CD8-positive, alpha-beta memory T cell (primary cell): ENCODE measurements at regions not wholly inside any gene's neighbourhood (a gene's known extent, or its start where the extent isn't known, plus 50 kb on each side); places are given as distances from the start of the nearest gene placed in this dataset.
A peak's percentile ranks its signal among the peaks of the same experiment; 100 is the strongest.

Experiments used
- CTCF ChIA-PET: fragments of 350-600 bp; sonication (Branson Sonifier 250); formaldehyde crosslinking; loops from one replicate; lab custom pipeline; 2021; ENCODE audit warnings: antibody characterized with exemption; lab: Charles Lee
- POLR2A ChIA-PET: fragments of 350-600 bp; sonication (Branson Sonifier 250); formaldehyde crosslinking; loops from one replicate; lab custom pipeline; 2021; ENCODE audit warnings: antibody characterized with exemption; lab: Charles Lee
- DNase-seq, 5 donors: peaks; one replicate each; pipeline versions ENCODE4 v3.0.0 to v3.0.0-alpha.2; 2020 to 2022; ENCODE audit warnings: mixed read lengths in 1 of 5
- H3K27ac ChIP-seq: one replicate; pipeline ENCODE4 v1.7.0; 2013; ENCODE audit warnings: low read depth, mild to moderate bottlenecking, low read length, moderate library complexity
- H3K27me3 ChIP-seq: 2 replicates; pipeline ENCODE4 v1.7.0; 2013; ENCODE audit warnings: low read length, mild to moderate bottlenecking; ENCODE audit not compliant: insufficient read depth, poor library complexity, severe bottlenecking
- H3K36me3 ChIP-seq: 2 replicates; pipeline ENCODE4 v1.7.0; 2013; ENCODE audit warnings: mild to moderate bottlenecking, low read length, moderate library complexity; ENCODE audit not compliant: insufficient read depth
- H3K4me1 ChIP-seq: 2 replicates; pipeline ENCODE4 v1.7.0; 2013; ENCODE audit warnings: mild to moderate bottlenecking, low read length, moderate library complexity; ENCODE audit not compliant: insufficient read depth
- H3K4me3 ChIP-seq: 2 replicates; pipeline ENCODE4 v1.7.0; 2013; ENCODE audit warnings: mild to moderate bottlenecking, low read length
- H3K9me3 ChIP-seq: 2 replicates; pipeline ENCODE4 v1.7.0; 2013; ENCODE audit warnings: mild to moderate bottlenecking, low read length
- H3K27ac Mint-ChIP-seq, 8 donors: one replicate each; pipeline ENCODE4 v1.8.0; 2020 to 2021; ENCODE audit warnings: mixed read lengths in 8 of 8, mild to moderate bottlenecking in 6 of 8, inconsistent platforms in 3 of 8, moderate library complexity in 3 of 8
- H3K27me3 Mint-ChIP-seq, 2 donors: one replicate each; pipeline ENCODE4 v1.8.0; 2020 to 2021; ENCODE audit warnings: mixed read lengths in 2 of 2, mild to moderate bottlenecking in 1 of 2, moderate library complexity in 1 of 2
- H3K36me3 Mint-ChIP-seq, 3 donors: one replicate each; pipeline ENCODE4 v1.8.0; 2020 to 2021; ENCODE audit warnings: mixed read lengths in 3 of 3, inconsistent platforms in 1 of 3, mild to moderate bottlenecking in 1 of 3
- H3K4me1 Mint-ChIP-seq, 3 donors: one replicate each; pipeline ENCODE4 v1.8.0; 2020 to 2021; ENCODE audit warnings: mixed read lengths in 3 of 3, inconsistent platforms in 1 of 3, mild to moderate bottlenecking in 1 of 3
- H3K4me3 Mint-ChIP-seq, 7 donors: one replicate each; pipeline ENCODE4 v1.8.0; 2020 to 2021; ENCODE audit warnings: mixed read lengths in 7 of 7, mild to moderate bottlenecking in 6 of 7, moderate library complexity in 4 of 7, inconsistent platforms in 2 of 7
- H3K9me3 Mint-ChIP-seq, 5 donors: one replicate each; pipeline ENCODE4 v1.8.0; 2020 to 2022; ENCODE audit warnings: mixed read lengths in 5 of 5, mild to moderate bottlenecking in 3 of 5, moderate library complexity in 2 of 5, inconsistent platforms in 1 of 5

DNA sequence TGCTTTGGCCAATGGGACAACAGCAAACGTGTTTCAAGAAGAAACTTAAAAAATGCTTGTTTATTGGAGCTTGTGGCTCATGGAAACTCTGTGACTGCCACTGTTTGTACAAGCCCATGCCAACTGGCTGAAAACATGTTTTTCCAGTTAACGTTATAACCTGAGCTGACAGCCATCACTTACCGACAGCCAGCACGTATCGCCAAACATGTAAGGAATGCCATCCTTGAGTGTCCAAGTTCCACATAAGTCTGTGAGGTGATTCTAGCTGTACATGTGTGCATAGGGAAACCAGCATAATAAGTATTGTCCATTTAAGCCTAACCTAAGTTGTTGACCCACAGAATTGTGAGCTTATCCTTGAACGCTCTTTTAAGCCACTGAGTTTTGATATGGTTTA is 596.9 kb downstream of the TRHDE start:
- Histone ChIP-seq H3K4me3 (no peak overlapping the region), H3K4me1 (no peaks in the 10 kb centered on the region), H3K27ac (no peak overlapping the region), H3K36me3 (no peaks in the 10 kb centered on the region), H3K27me3 (no peaks in the 10 kb centered on the region), H3K9me3 (no peaks in the 10 kb centered on the region)
- Mint-ChIP-seq H3K27ac (no peak overlapping the region), H3K9me3 (peaks cover 0 to 14% (median 4%) of the 10 kb centered on the region in 5 donors), H3K36me3 (no peaks in the 10 kb centered on the region), H3K4me3 (no peak overlapping the region), H3K27me3 (no peaks in the 10 kb centered on the region), H3K4me1 (no peaks in the 10 kb centered on the region)
- DNase-seq, result no peak
- ChIA-PET POLR2A (no interaction called here), CTCF (no interaction called here)

DNA sequence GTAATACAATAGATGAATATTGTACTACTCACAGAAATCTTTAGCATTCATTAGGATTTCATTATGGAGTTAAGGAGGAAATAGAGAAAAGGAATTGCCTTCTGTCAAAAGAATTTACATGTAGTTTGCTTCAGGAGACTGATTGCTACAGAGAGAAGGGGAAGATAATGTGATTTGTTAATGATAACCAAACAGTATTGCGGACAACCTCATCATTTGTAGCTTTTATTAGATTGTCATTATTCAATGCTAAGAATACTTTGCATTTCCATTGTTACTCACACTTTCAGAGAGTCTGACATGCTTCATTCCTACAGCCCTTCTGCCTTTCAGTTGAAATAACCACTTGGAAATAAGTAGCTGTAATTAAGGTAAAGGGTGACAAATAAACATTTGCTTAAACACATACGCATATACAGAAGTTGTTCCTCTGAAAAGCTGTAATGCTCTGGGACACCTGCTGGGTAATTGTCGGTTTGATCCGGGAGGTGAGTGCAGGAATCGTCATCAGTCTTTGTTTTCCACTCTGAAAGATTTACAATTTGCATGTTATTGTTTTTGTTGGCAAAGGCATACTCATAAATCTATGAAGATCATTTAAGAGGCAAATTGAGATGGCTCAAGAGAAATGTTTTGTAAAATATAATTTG is 600.2 kb downstream of the TRHDE start:
- DNase-seq, result no peak
- Mint-ChIP-seq H3K27me3 (no peaks in the 10 kb centered on the region), H3K9me3 (peaks cover 8 to 28% (median 19%) of the 10 kb centered on the region in 5 donors), H3K4me3 (no peak overlapping the region), H3K36me3 (no peaks in the 10 kb centered on the region), H3K4me1 (no peaks in the 10 kb centered on the region), H3K27ac (no peak overlapping the region)
- H3K27ac ChIP-seq, result no peak overlapping the region
- no peaks in the 10 kb centered on the region for H3K36me3 ChIP-seq
- H3K4me3 ChIP-seq, result no peak overlapping the region
- no peaks in the 10 kb centered on the region for H3K4me1 ChIP-seq
- ChIA-PET POLR2A (no interaction called here), CTCF (no interaction called here)
- H3K9me3 ChIP-seq, result no peaks in the 10 kb centered on the region
- no peaks in the 10 kb centered on the region for H3K27me3 ChIP-seq

DNA sequence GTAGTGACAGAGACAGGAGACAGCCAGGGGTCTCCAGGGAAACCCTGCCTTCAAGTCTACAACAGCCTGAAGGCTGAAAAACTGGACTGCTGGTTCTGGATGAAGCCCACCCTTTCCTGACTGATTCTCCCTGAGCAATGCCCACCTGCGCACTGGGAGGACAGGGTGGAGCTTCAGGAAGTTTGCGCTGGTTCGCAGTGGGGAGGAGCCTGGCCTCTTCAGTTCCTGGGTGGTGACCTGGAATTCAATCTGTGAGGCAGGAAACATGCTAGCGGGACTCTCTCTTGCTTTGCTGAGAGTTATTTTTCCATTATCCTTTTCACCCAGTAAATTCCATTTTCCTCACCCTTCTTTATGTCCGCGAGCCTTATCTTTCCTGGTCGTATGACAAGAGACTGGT is 600.8 kb downstream of the TRHDE start:
- H3K4me1 ChIP-seq, result no peaks in the 10 kb centered on the region
- no peak overlapping the region for H3K27ac ChIP-seq
- Mint-ChIP-seq H3K4me3 (no peak overlapping the region), H3K9me3 (peaks cover 9 to 28% (median 21%) of the 10 kb centered on the region in 5 donors), H3K27me3 (no peaks in the 10 kb centered on the region), H3K27ac (no peak overlapping the region), H3K4me1 (no peaks in the 10 kb centered on the region), H3K36me3 (no peaks in the 10 kb centered on the region)
- no peak for DNase-seq
- no peak overlapping the region for H3K4me3 ChIP-seq
- ChIA-PET POLR2A (no interaction called here), CTCF (no interaction called here)
- no peaks in the 10 kb centered on the region for H3K9me3 ChIP-seq
- no peaks in the 10 kb centered on the region for H3K27me3 ChIP-seq
- no peaks in the 10 kb centered on the region for H3K36me3 ChIP-seq

DNA sequence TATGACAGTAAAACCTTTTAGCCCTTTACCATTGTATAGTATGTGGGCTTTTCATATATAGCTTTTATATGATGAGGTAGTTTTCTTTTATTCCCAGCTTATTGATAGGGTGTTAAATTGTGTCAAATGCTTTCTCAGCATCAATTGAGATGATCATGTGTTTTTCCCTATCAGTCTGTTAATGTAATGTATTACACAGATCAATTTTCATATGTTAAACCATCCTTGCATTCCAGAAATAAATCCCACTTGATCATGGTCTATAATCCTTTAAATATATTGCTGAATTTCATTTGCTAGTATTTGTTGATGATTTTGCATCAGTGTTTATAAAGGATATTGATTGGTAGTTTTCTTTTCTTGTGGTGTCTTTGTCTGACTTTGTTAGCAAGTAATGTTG is 603.9 kb downstream of the TRHDE start:
- Histone ChIP-seq H3K4me1 (no peaks in the 10 kb centered on the region), H3K27ac (no peak overlapping the region), H3K9me3 (no peaks in the 10 kb centered on the region), H3K36me3 (no peaks in the 10 kb centered on the region), H3K4me3 (no peak overlapping the region), H3K27me3 (no peaks in the 10 kb centered on the region)
- DNase-seq, result no peak
- Mint-ChIP-seq H3K4me3 (no peak overlapping the region), H3K27ac (no peak overlapping the region), H3K27me3 (no peaks in the 10 kb centered on the region), H3K4me1 (no peaks in the 10 kb centered on the region), H3K36me3 (no peaks in the 10 kb centered on the region), H3K9me3 (peaks cover 12 to 28% (median 24%) of the 10 kb centered on the region in 5 donors)
- POLR2A ChIA-PET, result no interaction called here
- CTCF ChIA-PET, result interaction anchor here (0.6 kb wide), 1 partner anchor 418 kb away, joined by 3 read pairs; no protein-coding TSS in a partner anchor

DNA sequence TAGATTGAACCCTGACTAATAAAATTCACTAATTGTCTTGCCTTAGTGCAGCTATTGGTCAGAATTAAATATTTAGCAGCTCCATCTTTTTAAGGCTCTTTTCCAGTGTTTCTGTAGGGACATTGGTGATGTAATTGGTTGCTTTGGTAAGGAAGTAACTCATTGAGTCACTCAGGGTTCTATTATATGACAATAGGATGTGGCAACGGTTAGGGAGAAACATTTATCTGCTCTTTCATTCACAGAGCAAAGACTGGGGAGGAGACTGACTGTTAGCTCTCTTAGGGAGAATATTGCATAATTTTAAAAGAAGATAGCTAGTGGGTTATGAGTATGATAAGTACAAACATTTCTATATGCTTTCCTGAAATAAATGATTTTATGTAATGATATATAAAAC is 616.5 kb downstream of the TRHDE start:
- no peak overlapping the region for H3K4me3 ChIP-seq
- no peak overlapping the region for H3K27ac ChIP-seq
- Mint-ChIP-seq H3K36me3 (no peaks in the 10 kb centered on the region), H3K4me1 (no peaks in the 10 kb centered on the region), H3K27ac (no peak overlapping the region), H3K9me3 (peaks cover 0 to 6% (median 2%) of the 10 kb centered on the region in 5 donors), H3K27me3 (no peaks in the 10 kb centered on the region), H3K4me3 (no peak overlapping the region)
- H3K36me3 ChIP-seq, result no peaks in the 10 kb centered on the region
- H3K9me3 ChIP-seq, result no peaks in the 10 kb centered on the region
- no peaks in the 10 kb centered on the region for H3K27me3 ChIP-seq
- CTCF ChIA-PET, result no interaction called here
- DNase-seq, result no peak
- POLR2A ChIA-PET, result no interaction called here
- no peaks in the 10 kb centered on the region for H3K4me1 ChIP-seq

DNA sequence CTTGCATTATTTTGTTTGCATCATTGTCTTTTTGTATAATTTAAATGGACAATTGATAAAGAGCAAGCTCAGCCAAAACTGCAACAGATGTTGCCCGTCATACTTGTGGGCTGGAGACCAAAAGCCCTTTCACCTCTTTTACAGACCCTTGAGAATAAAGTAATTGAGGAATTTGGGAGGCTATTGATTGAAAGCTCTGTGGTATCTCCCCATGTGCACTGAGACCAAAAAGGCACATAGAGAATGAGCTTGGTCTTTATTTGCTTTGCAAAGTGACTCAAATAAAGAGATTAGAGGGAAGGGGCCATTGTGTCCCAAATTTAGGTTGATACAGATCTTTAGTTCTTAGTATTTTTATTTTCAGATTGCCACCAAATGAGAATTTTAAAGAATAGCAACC is 617.6 kb downstream of the TRHDE start:
- no peaks in the 10 kb centered on the region for H3K9me3 ChIP-seq
- no peak overlapping the region for H3K4me3 Mint-ChIP-seq
- POLR2A ChIA-PET, result no interaction called here

DNA sequence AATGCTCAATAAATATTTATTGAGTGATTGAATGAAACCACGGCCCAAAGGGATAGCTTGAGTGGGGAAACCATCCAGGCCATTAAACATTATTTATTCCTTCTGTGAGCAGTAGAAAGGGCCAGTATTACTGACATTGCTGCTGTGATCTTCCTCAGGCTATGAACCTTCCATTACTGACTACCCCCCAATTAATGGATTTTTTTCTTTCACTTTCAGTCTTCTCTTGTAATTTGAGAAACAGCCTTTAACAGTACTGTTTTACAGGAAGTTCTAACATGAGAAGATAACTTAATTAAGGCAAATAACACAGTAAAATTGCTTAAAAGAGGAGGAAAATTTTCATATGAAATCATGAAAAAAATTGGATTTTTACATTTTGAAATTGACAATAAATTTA is 629.5 kb downstream of the TRHDE start:
- H3K4me1 Mint-ChIP-seq, result no peaks in the 10 kb centered on the region
- H3K9me3 Mint-ChIP-seq, result peaks cover 0 to 24% (median 5%) of the 10 kb centered on the region in 5 donors
- H3K4me3 ChIP-seq, result no peak overlapping the region
- no peaks in the 10 kb centered on the region for H3K36me3 Mint-ChIP-seq
- DNase-seq, result no peak
- no peaks in the 10 kb centered on the region for H3K36me3 ChIP-seq
- no peak overlapping the region for H3K27ac Mint-ChIP-seq
- no peaks in the 10 kb centered on the region for H3K9me3 ChIP-seq
- no peak overlapping the region for H3K27ac ChIP-seq
- no peaks in the 10 kb centered on the region for H3K4me1 ChIP-seq
- no peaks in the 10 kb centered on the region for H3K27me3 ChIP-seq
- H3K4me3 Mint-ChIP-seq, result peak overlapping the region in 1 of 7 donors; percentile 30
- POLR2A ChIA-PET, result no interaction called here
- CTCF ChIA-PET, result no interaction called here
- no peaks in the 10 kb centered on the region for H3K27me3 Mint-ChIP-seq

More for the DNA sequence above, 617.6 kb downstream of the TRHDE start:
- Histone ChIP-seq H3K4me3 (no peak overlapping the region), H3K4me1 (no peaks in the 10 kb centered on the region), H3K27ac (no peak overlapping the region), H3K27me3 (no peaks in the 10 kb centered on the region), H3K36me3 (no peaks in the 10 kb centered on the region)
- CTCF ChIA-PET, result no interaction called here
- Mint-ChIP-seq H3K27ac (no peak overlapping the region), H3K9me3 (peaks cover 0 to 6% (median 2%) of the 10 kb centered on the region in 5 donors), H3K27me3 (no peaks in the 10 kb centered on the region), H3K4me1 (no peaks in the 10 kb centered on the region), H3K36me3 (no peaks in the 10 kb centered on the region)
- DNase-seq, result no peak

DNA sequence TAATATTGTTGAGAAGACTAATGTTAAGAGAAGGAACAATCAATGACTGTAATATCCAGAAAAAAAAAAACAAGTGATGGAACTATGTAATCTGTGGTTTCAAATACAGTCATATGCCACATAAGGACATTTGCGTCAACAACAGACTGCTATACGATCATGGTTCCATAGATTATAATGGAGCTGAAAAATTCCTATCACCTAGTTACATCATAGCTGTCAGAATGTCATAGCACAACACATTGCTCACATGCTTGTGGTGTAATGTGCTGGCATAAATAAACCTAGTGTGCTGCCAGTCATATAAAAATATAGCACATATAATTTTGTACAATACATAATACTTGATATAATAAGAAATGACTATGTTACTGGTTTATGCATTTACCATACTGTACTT is 653.5 kb downstream of the TRHDE start:
- H3K4me1 Mint-ChIP-seq, result no peaks in the 10 kb centered on the region
- H3K27me3 Mint-ChIP-seq, result no peaks in the 10 kb centered on the region
- H3K36me3 Mint-ChIP-seq, result no peaks in the 10 kb centered on the region

More for the DNA sequence above, 653.5 kb downstream of the TRHDE start:
- no peak overlapping the region for H3K4me3 ChIP-seq
- no peak overlapping the region for H3K27ac ChIP-seq
- CTCF ChIA-PET, result no interaction called here
- no peak for DNase-seq
- POLR2A ChIA-PET, result no interaction called here
- no peaks in the 10 kb centered on the region for H3K36me3 ChIP-seq
- peaks cover 0 to 3% (median 0%) of the 10 kb centered on the region in 5 donors for H3K9me3 Mint-ChIP-seq
- no peak overlapping the region for H3K4me3 Mint-ChIP-seq
- no peaks in the 10 kb centered on the region for H3K4me1 ChIP-seq
- no peaks in the 10 kb centered on the region for H3K9me3 ChIP-seq
- H3K27me3 ChIP-seq, result no peaks in the 10 kb centered on the region
- no peak overlapping the region for H3K27ac Mint-ChIP-seq
